HepG2 (cell line): ENCODE measurements at regions not wholly inside any gene's neighbourhood (a gene's known extent, or its start where the extent isn't known, plus 50 kb on each side); places are given as distances from the start of the nearest gene placed in this dataset.

ENCODE experiments used
- ATAC-seq: fragments of 200-7000 bp; cut with Tn5 transposase; 3 replicates; pipeline ENCODE4 v1.9.1; 2020; ENCODE audit warnings: mild to moderate bottlenecking, moderate library complexity
- BruUV-seq: library from RNA; stranded (reverse); fragments of 400-500 nt; replicated peaks from 2 replicates; lab custom pipeline; 2021; lab: Mats Ljungman, UMichigan
- CTCF ChIA-PET: fragments of 300-600 bp; formaldehyde crosslinking; extraction: SDS; loops from one replicate; lab custom pipeline; 2021; ENCODE audit warnings: low total read pairs, inconsistent platforms, low intra/inter-chr PET ratio; lab: Yijun Ruan, JAX
- POLR2A ChIA-PET: fragments of 350-600 bp; sonication (Branson Sonifier 250); formaldehyde crosslinking; loops from one replicate; lab custom pipeline; 2020; ENCODE audit warnings: antibody characterized with exemption, inconsistent platforms; lab: Yijun Ruan, JAX
- DNase-seq: peaks from one replicate; pipeline ENCODE4 v3.0.0-alpha.2; 2015; ENCODE audit warnings: low spot score
- FAIRE-seq: peaks from 3 replicates; lab custom pipeline; 2011; peaks lifted over from hg19 to GRCh38; lab: Jason Lieb, UNC
- H2AFZ ChIP-seq: one replicate; pipeline ENCODE4 v1.6.1; 2011; ENCODE audit warnings: low read length, inconsistent platforms
- H3K27ac ChIP-seq: fragments of 300-600 bp; 3 replicates; pipeline ENCODE4 v1.8.0; 2011; ENCODE audit warnings: mixed run types, mild to moderate bottlenecking, mixed read lengths, low read length, inconsistent platforms; ENCODE audit not compliant: insufficient read depth; ENCODE audit errors: extremely low read length
- H3K27me3 ChIP-seq, 2 experiments: fragments of 200-600 bp in 1 of 2; 2 replicates in 1 of 2; 3 replicates in 1 of 2; pipeline versions ENCODE4 v1.6.0 to v1.8.0; 2011; ENCODE audit warnings: low read length in 2 of 2, mild to moderate bottlenecking in 2 of 2, moderate library complexity in 2 of 2, inconsistent platforms in 1 of 2; ENCODE audit not compliant: insufficient read depth in 2 of 2, control insufficient read depth in 1 of 2
- H3K36me3 ChIP-seq, 2 experiments: fragments of 200-600 bp in 1 of 2; replicated peaks in 1 of 2; 2 replicates in 1 of 2; 3 replicates in 1 of 2; pipeline versions ENCODE4 v1.5.1 to v1.8.0; 2011; ENCODE audit warnings: low read length in 2 of 2, inconsistent platforms in 1 of 2; ENCODE audit not compliant: insufficient read depth in 2 of 2, control insufficient read depth in 1 of 2
- H3K4me1 ChIP-seq: 2 replicates; pipeline ENCODE4 v1.5.1; 2012; ENCODE audit warnings: low read length, inconsistent platforms; ENCODE audit not compliant: insufficient read depth
- H3K4me2 ChIP-seq: 2 replicates; pipeline ENCODE4 v1.6.0; 2011; ENCODE audit warnings: low read depth, low read length, inconsistent platforms
- H3K4me3 ChIP-seq, 3 experiments: fragments of 200-600 bp in 1 of 3; sonication (generic), shearing (Covaris generic) in 1 of 3; replicated peaks in 1 of 3; 2 replicates each; pipeline ENCODE4 v1.5.1; 2011 to 2016; ENCODE audit warnings: low read length in 3 of 3, inconsistent platforms in 2 of 3, low read depth in 2 of 3, mild to moderate bottlenecking in 2 of 3, control low read depth in 1 of 3, mixed read lengths in 1 of 3; ENCODE audit not compliant: insufficient read depth in 1 of 3
- H3K79me2 ChIP-seq: one replicate; pipeline ENCODE4 v1.6.1; 2011; ENCODE audit warnings: low read length, inconsistent platforms; ENCODE audit not compliant: insufficient read depth
- H3K9ac ChIP-seq: 2 replicates; pipeline ENCODE4 v1.6.0; 2011; ENCODE audit warnings: mild to moderate bottlenecking, low read depth, low read length, inconsistent platforms; ENCODE audit not compliant: insufficient read depth
- H3K9me3 ChIP-seq: 2 replicates; pipeline ENCODE4 v1.5.1; 2012; ENCODE audit warnings: mild to moderate bottlenecking, low read length
- H4K20me1 ChIP-seq: 2 replicates; pipeline ENCODE4 v1.6.0; 2011; ENCODE audit warnings: inconsistent platforms, mild to moderate bottlenecking, low read length, moderate library complexity; ENCODE audit not compliant: insufficient read depth
- GATAD2A ChIP-seq: IDR thresholded peaks from 2 replicates; pipeline ENCODE4 v1.6.1; 2016
- HNRNPL ChIP-seq: fragments of 200-400 bp; formaldehyde crosslinking; IDR thresholded peaks from 2 replicates; pipeline ENCODE4 v1.6.1; 2017; ENCODE audit warnings: mild to moderate bottlenecking, low read depth, low read length
- MIXL1 ChIP-seq: IDR thresholded peaks from 2 replicates; pipeline ENCODE4 v1.6.1; 2016
- PITX1 ChIP-seq: sonication (generic); formaldehyde crosslinking; IDR thresholded peaks from 2 replicates; pipeline ENCODE4 v1.5.1; 2020; ENCODE audit warnings: mild to moderate bottlenecking, missing genetic modification reagents
- THAP9 ChIP-seq: sonication (generic); formaldehyde crosslinking; IDR thresholded peaks from 2 replicates; pipeline ENCODE4; 2020; ENCODE audit warnings: missing genetic modification reagents, mild to moderate bottlenecking, borderline replicate concordance
- ZNF549 ChIP-seq: sonication (generic); formaldehyde crosslinking; IDR thresholded peaks from 2 replicates; pipeline ENCODE4 v1.5.0; 2020; ENCODE audit warnings: missing genetic modification reagents
- WGBS: methylation state at CpG from one replicate; pipeline ENCODE4 v1.1.6; 2017; ENCODE audit warnings: low lambda C conversion rate; 5-methylcytosine and 5-hydroxymethylcytosine counted together
- in situ Hi-C: cut with HindIII; loops from 2 replicates; pipeline ENCODE4 v1.10.0; 2017; ENCODE audit warnings: low pct_unique_long_range_greater_than_20kb; ENCODE audit not compliant: extremely low pct_ligation_motif_present
- intact Hi-C: fragments of 100-400 bp; cut with micrococcal nuclease; formaldehyde crosslinking; loops from one replicate; pipeline ENCODE4 v1.10.0; 2022; ENCODE audit not compliant: unreplicated experiment
- TF ChIP-seq, protein P1 (sequence below): sonication (generic); IDR thresholded peaks from 2 replicates; pipeline ENCODE4 v1.6.1; 2016; ENCODE audit warnings: low read depth, borderline replicate concordance
- TF ChIP-seq, protein P2 (sequence below): sonication (generic); formaldehyde crosslinking; IDR thresholded peaks from 2 replicates; pipeline ENCODE4 v1.4.0; 2020; ENCODE audit warnings: missing genetic modification reagents
- TF ChIP-seq, protein P3 (sequence below): sonication (generic); formaldehyde crosslinking; IDR thresholded peaks from 2 replicates; pipeline ENCODE4 v1.4.0; 2020; ENCODE audit warnings: missing genetic modification reagents

- H3K9me3 ChIP-seq = no peaks in the 10 kb centered on the region
- no peak overlapping the region for H2AFZ ChIP-seq
- BruUV-seq = no TSS peak
- in situ Hi-C loops = no loop called here
- DNase-seq = no peak
- no peaks in the 10 kb centered on the region for H3K27me3 ChIP-seq
- ChIA-PET CTCF (no interaction called here), POLR2A (no interaction called here)
- 4% methylated on average over 3 of the region's 3 CpGs for WGBS
- H3K4me3 ChIP-seq = no peak overlapping the region
- intact Hi-C loops = no loop called here
- FAIRE-seq = no peak
- H3K4me2 ChIP-seq = no peak overlapping the region
- ATAC-seq = no peak
- no peaks in the 10 kb centered on the region for H3K4me1 ChIP-seq
- H3K27ac ChIP-seq = no peak overlapping the region
- H3K9ac ChIP-seq = no peak overlapping the region
- TF ChIP-seq, protein P1, sequence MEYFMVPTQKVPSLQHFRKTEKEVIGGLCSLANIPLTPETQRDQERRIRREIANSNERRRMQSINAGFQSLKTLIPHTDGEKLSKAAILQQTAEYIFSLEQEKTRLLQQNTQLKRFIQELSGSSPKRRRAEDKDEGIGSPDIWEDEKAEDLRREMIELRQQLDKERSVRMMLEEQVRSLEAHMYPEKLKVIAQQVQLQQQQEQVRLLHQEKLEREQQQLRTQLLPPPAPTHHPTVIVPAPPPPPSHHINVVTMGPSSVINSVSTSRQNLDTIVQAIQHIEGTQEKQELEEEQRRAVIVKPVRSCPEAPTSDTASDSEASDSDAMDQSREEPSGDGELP = no peak
- TF ChIP-seq, protein P2, sequence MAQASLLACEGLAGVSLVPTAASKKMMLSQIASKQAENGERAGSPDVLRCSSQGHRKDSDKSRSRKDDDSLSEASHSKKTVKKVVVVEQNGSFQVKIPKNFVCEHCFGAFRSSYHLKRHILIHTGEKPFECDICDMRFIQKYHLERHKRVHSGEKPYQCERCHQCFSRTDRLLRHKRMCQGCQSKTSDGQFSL = no peak
- no peaks in the 10 kb centered on the region for H3K36me3 ChIP-seq
- no peaks in the 10 kb centered on the region for H4K20me1 ChIP-seq
- no peaks in the 10 kb centered on the region for H3K79me2 ChIP-seq
Measured at GRCh38 chr5:89407054-89407453, 524.1 kb upstream of the MEF2C start.

DNA sequence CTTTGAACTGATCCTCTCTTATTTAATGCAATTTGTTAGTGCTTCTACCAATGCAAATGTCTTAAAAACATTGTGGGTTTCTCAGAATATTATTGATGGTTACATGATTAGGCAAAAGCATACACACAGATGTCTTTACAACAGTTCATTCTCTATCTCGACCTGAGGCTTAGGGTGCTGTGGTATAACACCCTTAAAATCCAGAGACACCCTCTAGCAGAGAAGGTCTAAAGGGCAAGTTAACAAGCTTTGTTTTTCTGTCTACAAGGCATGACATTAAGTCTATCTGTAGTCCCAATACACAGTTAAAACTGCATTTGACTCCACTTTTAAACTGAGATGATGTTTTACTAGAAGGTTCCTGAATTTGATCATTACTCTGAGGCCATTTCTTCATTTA, 518.7 kb upstream of the MEF2C start:
- Histone ChIP-seq H4K20me1 (no peaks in the 10 kb centered on the region), H3K9ac (no peak overlapping the region), H3K79me2 (no peaks in the 10 kb centered on the region), H2AFZ (no peak overlapping the region), H3K27ac (no peak overlapping the region), H3K4me2 (no peak overlapping the region), H3K36me3 (no peaks in the 10 kb centered on the region), H3K27me3 (no peaks in the 10 kb centered on the region), H3K4me3 (no peak overlapping the region), H3K4me1 (no peaks in the 10 kb centered on the region), H3K9me3 (no peaks in the 10 kb centered on the region)
- no TSS peak for BruUV-seq
- DNase-seq (no peak), ATAC-seq (no peak), FAIRE-seq (no peak)
- ChIA-PET POLR2A (no interaction called here), CTCF (no interaction called here)
- in situ Hi-C loops (no loop called here), intact Hi-C loops (no loop called here)
- 8% methylated on average over 1 of the region's 1 CpG for WGBS
- no peak for TF ChIP-seq ZNF549 (CRISPR knock-in tag)
- no peak for TF ChIP-seq HNRNPL
- no peak for TF ChIP-seq MIXL1
- TF ChIP-seq, protein P3, sequence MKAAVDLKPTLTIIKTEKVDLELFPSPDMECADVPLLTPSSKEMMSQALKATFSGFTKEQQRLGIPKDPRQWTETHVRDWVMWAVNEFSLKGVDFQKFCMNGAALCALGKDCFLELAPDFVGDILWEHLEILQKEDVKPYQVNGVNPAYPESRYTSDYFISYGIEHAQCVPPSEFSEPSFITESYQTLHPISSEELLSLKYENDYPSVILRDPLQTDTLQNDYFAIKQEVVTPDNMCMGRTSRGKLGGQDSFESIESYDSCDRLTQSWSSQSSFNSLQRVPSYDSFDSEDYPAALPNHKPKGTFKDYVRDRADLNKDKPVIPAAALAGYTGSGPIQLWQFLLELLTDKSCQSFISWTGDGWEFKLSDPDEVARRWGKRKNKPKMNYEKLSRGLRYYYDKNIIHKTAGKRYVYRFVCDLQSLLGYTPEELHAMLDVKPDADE (CRISPR knock-in tag) = no peak
- TF ChIP-seq GATAD2A (CRISPR knock-in tag) = no peak
- TF ChIP-seq PITX1 (CRISPR knock-in tag) = no peak
- no peak for TF ChIP-seq THAP9
